HG03439 (cell line): ENCODE measurements at regions not wholly inside any gene's neighbourhood (a gene's known extent, or its start where the extent isn't known, plus 50 kb on each side); places are given as distances from the start of the nearest gene placed in this dataset.
"Not testable (repeated sequence)": the region's sequence is repeated elsewhere in the genome, so short reads cannot be mapped to it uniquely, and the experiment has no call there.

Experiments used
- ATAC-seq: cut with Tn5 transposase; IDR thresholded peaks from one replicate; pipeline ENCODE4 v1.9.1; 2021; ENCODE audit warnings: mild to moderate bottlenecking, moderate library complexity; ENCODE audit not compliant: unreplicated experiment

GRCh38 chr14:83017296-83017695 lies 1483.6 kb upstream of the SEL1L start:
- ATAC-seq = no peak

- no peak for ATAC-seq
Measured at GRCh38 chr14:83019744-83020414, 1486.2 kb upstream of the SEL1L start.

GRCh38 chr14:83021323-83021722 lies 1487.7 kb upstream of the SEL1L start:
- ATAC-seq = no peak

GRCh38 chr14:83023369-83023768 lies 1489.7 kb upstream of the SEL1L start:
- ATAC-seq = no peak

- no peak for ATAC-seq
Measured at GRCh38 chr14:83041224-83041623, 1507.6 kb upstream of the SEL1L start.

GRCh38 chr14:83042858-83043257 lies 1509.2 kb upstream of the SEL1L start:
- ATAC-seq = no peak

GRCh38 chr14:83044001-83044400 lies 1510.3 kb upstream of the SEL1L start:
- ATAC-seq = no peak

- no peak for ATAC-seq
Measured at GRCh38 chr14:83047059-83047830, 1513.6 kb upstream of the SEL1L start.

- ATAC-seq = no peak
Measured at GRCh38 chr14:83053022-83053710, 1519.5 kb upstream of the SEL1L start.

GRCh38 chr14:83058068-83058467 lies 1524.4 kb upstream of the SEL1L start:
- no peak for ATAC-seq

- ATAC-seq = peak; percentile 69
Measured at GRCh38 chr14:83071888-83072501, 1538.3 kb upstream of the SEL1L start.

GRCh38 chr14:83085136-83085535 lies 1551.5 kb upstream of the SEL1L start:
- no peak for ATAC-seq

GRCh38 chr14:83085725-83086124 lies 1552.1 kb upstream of the SEL1L start:
- no peak for ATAC-seq

- ATAC-seq = not testable (repeated sequence)
Measured at GRCh38 chr14:83091991-83092956, 1558.6 kb upstream of the SEL1L start.

- no peak for ATAC-seq
Measured at GRCh38 chr14:83096092-83096491, 1562.4 kb upstream of the SEL1L start.

- no peak for ATAC-seq
Measured at GRCh38 chr14:83101846-83102245, 1568.2 kb upstream of the SEL1L start.

GRCh38 chr14:83118029-83118428 lies 1584.4 kb upstream of the SEL1L start:
- ATAC-seq = no peak

- ATAC-seq = no peak
Measured at GRCh38 chr14:83120187-83120586, 1586.5 kb upstream of the SEL1L start.

- no peak for ATAC-seq
Measured at GRCh38 chr14:83126076-83126475, 1592.4 kb upstream of the SEL1L start.

- ATAC-seq = no peak
Measured at GRCh38 chr14:83128783-83129182, 1595.1 kb upstream of the SEL1L start.
